GM12878 (cell line): ENCODE measurements at regions not wholly inside any gene's neighbourhood (a gene's known extent, or its start where the extent isn't known, plus 50 kb on each side); places are given as distances from the start of the nearest gene placed in this dataset.

Source experiments
- ATAC-seq: fragments of 200-7000 bp; cut with Tn5 transposase; 3 replicates; pipeline ENCODE4 v1.9.1; 2020; ENCODE audit warnings: mild to moderate bottlenecking, moderate library complexity
- BruUV-seq: library from RNA; stranded (reverse); fragments of 400-500 nt; replicated peaks from 2 replicates; lab custom pipeline; 2021; lab: Mats Ljungman, UMichigan
- CTCF ChIA-PET: fragments of 300-600 bp; sonication (Branson Sonifier 250); formaldehyde crosslinking; extraction: SDS; loops from one replicate; lab custom pipeline; 2021; ENCODE audit warnings: inconsistent platforms; lab: Yijun Ruan, JAX
- POLR2A ChIA-PET: fragments of 350-600 bp; formaldehyde crosslinking; extraction: SDS; loops from one replicate; lab custom pipeline; 2021; ENCODE audit warnings: inconsistent platforms; lab: Charles Lee
- RAD21 ChIA-PET: fragments of 300-600 bp; sonication (Branson Sonifier 250); formaldehyde crosslinking; loops from one replicate; lab custom pipeline; 2023; ENCODE audit warnings: antibody characterized with exemption; ENCODE audit not compliant: unreplicated experiment; lab: Charles Lee
- SMC1A ChIA-PET: fragments of 300-600 bp; sonication (Branson Sonifier 250); formaldehyde crosslinking; loops from one replicate; lab custom pipeline; 2023; ENCODE audit not compliant: unreplicated experiment, uncharacterized antibody; lab: Charles Lee
- DNase-seq: peaks from one replicate; pipeline ENCODE4 v3.0.0-alpha.2; 2011; ENCODE audit warnings: low read depth, low spot score
- FAIRE-seq: peaks from 3 replicates; lab custom pipeline; 2011; peaks lifted over from hg19 to GRCh38; lab: Jason Lieb, UNC
- H2AFZ ChIP-seq: 2 replicates; pipeline ENCODE4 v1.6.0; 2011; ENCODE audit warnings: low read depth, low read length, control low read depth; ENCODE audit not compliant: control insufficient read depth
- H3K27ac ChIP-seq: 2 replicates; pipeline ENCODE4 v1.5.1; 2011; ENCODE audit warnings: control low read depth; ENCODE audit not compliant: control insufficient read depth, insufficient read depth
- H3K27me3 ChIP-seq, 2 experiments: replicated peaks in 1 of 2; 2 replicates each; pipeline versions ENCODE4 v1.6.0 to v1.6.1; 2011; ENCODE audit warnings: low read length in 1 of 2; ENCODE audit not compliant: control insufficient read depth in 2 of 2, insufficient read depth in 2 of 2
- H3K36me3 ChIP-seq, 2 experiments: 2 replicates each; pipeline ENCODE4 v1.5.1; 2011; ENCODE audit warnings: low read length in 1 of 2; ENCODE audit not compliant: control insufficient read depth in 2 of 2, insufficient read depth in 2 of 2
- H3K4me1 ChIP-seq: 2 replicates; pipeline ENCODE4 v1.6.1; 2011; ENCODE audit warnings: mild to moderate bottlenecking, low read length, moderate library complexity, mixed read lengths; ENCODE audit not compliant: control insufficient read depth, insufficient read depth
- H3K4me2 ChIP-seq: 2 replicates; pipeline ENCODE4 v1.6.0; 2011; ENCODE audit warnings: control low read depth; ENCODE audit not compliant: control insufficient read depth, insufficient read depth
- H3K4me3 ChIP-seq: fragments of 200-600 bp; sonication (generic); 2 replicates; pipeline ENCODE4 v1.5.1; 2016
- H3K79me2 ChIP-seq: 2 replicates; pipeline ENCODE4 v1.6.0; 2011; ENCODE audit warnings: low read length; ENCODE audit not compliant: control insufficient read depth, insufficient read depth
- H3K9ac ChIP-seq: 2 replicates; pipeline ENCODE4 v1.8.0; 2011; ENCODE audit warnings: low read length, control low read depth, mixed read lengths; ENCODE audit not compliant: control insufficient read depth, insufficient read depth
- H3K9me3 ChIP-seq: replicated peaks from 3 replicates; pipeline ENCODE4 v1.5.1; 2011; ENCODE audit warnings: mild to moderate bottlenecking, low read length; ENCODE audit not compliant: control insufficient read depth, insufficient read depth
- H4K20me1 ChIP-seq: 2 replicates; pipeline ENCODE4 v1.6.0; 2011; ENCODE audit not compliant: control insufficient read depth, insufficient read depth
- RELA ChIP-seq: fragments of 450-650 bp; IDR thresholded peaks from 2 replicates; pipeline ENCODE4 v1.8.0; 2014; ENCODE audit warnings: borderline replicate concordance; ENCODE audit not compliant: partially characterized antibody
- ZBED1 ChIP-seq: IDR thresholded peaks from 2 replicates; pipeline ENCODE4 v1.6.1; 2016; ENCODE audit warnings: borderline replicate concordance
- WGBS: methylation state at CpG from one replicate; pipeline ENCODE4 v1.1.6; 2016; ENCODE audit warnings: low lambda C conversion rate; ENCODE audit not compliant: insufficient replicate concordance, insufficient coverage; ENCODE audit errors: missing lambda C conversion rate; 5-methylcytosine and 5-hydroxymethylcytosine counted together
- in situ Hi-C: fragments of 300-500 bp; cut with MboI; formaldehyde crosslinking; loops from 9 replicates; pipeline ENCODE4 v1.14.3; 2018; ENCODE audit warnings: mixed read lengths
- intact Hi-C: fragments of 100-400 bp; cut with micrococcal nuclease; formaldehyde crosslinking; loops from one replicate; pipeline ENCODE4 v1.14.2; 2022; ENCODE audit not compliant: unreplicated experiment

GRCh38 chr5:10153394-10153793, 96.3 kb downstream of the ATPSCKMT start:
- H3K4me3 ChIP-seq, result no peak overlapping the region
- H3K9ac ChIP-seq, result no peak overlapping the region
- H4K20me1 ChIP-seq, result no peaks in the 10 kb centered on the region
- CTCF ChIA-PET, result no interaction called here
- H3K27ac ChIP-seq, result no peak overlapping the region
- no peaks in the 10 kb centered on the region for H3K36me3 ChIP-seq
- H3K27me3 ChIP-seq, result no peaks in the 10 kb centered on the region
- WGBS, result 16% methylated on average over 2 of the region's 4 CpGs
- no peak for FAIRE-seq
- no peaks in the 10 kb centered on the region for H3K4me1 ChIP-seq
- no peak for DNase-seq
- intact Hi-C loops, result no loop called here
- in situ Hi-C loops, result no loop called here
- H3K4me2 ChIP-seq, result no peak overlapping the region
- TF ChIP-seq RELA, result no peak
- RAD21 ChIA-PET, result no interaction called here
- no peaks in the 10 kb centered on the region for H3K79me2 ChIP-seq
- no peaks in the 10 kb centered on the region for H3K9me3 ChIP-seq
- no TSS peak for BruUV-seq
- SMC1A ChIA-PET, result no interaction called here
- no peak overlapping the region for H2AFZ ChIP-seq
- no peak for ATAC-seq
- POLR2A ChIA-PET, result no interaction called here

GRCh38 chr5:10151656-10152055, 98.0 kb downstream of the ATPSCKMT start:
- no TSS peak for BruUV-seq

More at GRCh38 chr5:10151656-10152055, 98.0 kb downstream of the ATPSCKMT start:
- DNase-seq, result no peak
- no peaks in the 10 kb centered on the region for H3K36me3 ChIP-seq
- H3K9me3 ChIP-seq, result no peaks in the 10 kb centered on the region
- H3K9ac ChIP-seq, result no peak overlapping the region
- CTCF ChIA-PET, result no interaction called here
- no peak for ATAC-seq
- in situ Hi-C loops (no loop called here), intact Hi-C loops (no loop called here)
- no peaks in the 10 kb centered on the region for H4K20me1 ChIP-seq
- RAD21 ChIA-PET, result no interaction called here
- WGBS, result 7% methylated on average over 3 of the region's 3 CpGs
- no peaks in the 10 kb centered on the region for H3K79me2 ChIP-seq
- POLR2A ChIA-PET, result no interaction called here
- TF ChIP-seq ZBED1, result no peak
- FAIRE-seq, result no peak
- H3K4me1 ChIP-seq, result no peaks in the 10 kb centered on the region
- no peak overlapping the region for H2AFZ ChIP-seq
- H3K27ac ChIP-seq, result no peak overlapping the region
- no peak overlapping the region for H3K4me3 ChIP-seq
- no peak overlapping the region for H3K4me2 ChIP-seq
- SMC1A ChIA-PET, result no interaction called here
- H3K27me3 ChIP-seq, result no peaks in the 10 kb centered on the region
